Stimulated activated memory B cell treated with anti-CD40 and anti-IgM and Interleukin-4, amounts not matched to agents 10 μg/mL and 1 μg/mL and 100 μg/mL, for 72 hours (primary cell): ENCODE measurements at regions not wholly inside any gene's neighbourhood (a gene's known extent, or its start where the extent isn't known, plus 50 kb on each side); places are given as distances from the start of the nearest gene placed in this dataset.

ENCODE experiments used
- ATAC-seq: fragments of 150-1000 bp; cut with Tn5 transposase; 2 replicates; pipeline ENCODE4 v1.10.0; 2021
- H3K27ac Mint-ChIP-seq: one replicate; pipeline ENCODE4 v1.8.0; 2022; ENCODE audit warnings: mild to moderate bottlenecking, mixed read lengths
- H3K27me3 Mint-ChIP-seq: one replicate; pipeline ENCODE4 v1.8.0; 2022; ENCODE audit warnings: mixed read lengths
- H3K36me3 Mint-ChIP-seq: one replicate; pipeline ENCODE4 v1.8.0; 2022; ENCODE audit warnings: mixed read lengths
- H3K4me1 Mint-ChIP-seq: one replicate; pipeline ENCODE4 v1.8.0; 2022; ENCODE audit warnings: mixed read lengths
- H3K4me3 Mint-ChIP-seq: one replicate; pipeline ENCODE4 v1.8.0; 2022; ENCODE audit warnings: mild to moderate bottlenecking, moderate library complexity, mixed read lengths
- H3K9me3 Mint-ChIP-seq: one replicate; pipeline ENCODE4 v1.8.0; 2022; ENCODE audit warnings: mixed read lengths

DNA sequence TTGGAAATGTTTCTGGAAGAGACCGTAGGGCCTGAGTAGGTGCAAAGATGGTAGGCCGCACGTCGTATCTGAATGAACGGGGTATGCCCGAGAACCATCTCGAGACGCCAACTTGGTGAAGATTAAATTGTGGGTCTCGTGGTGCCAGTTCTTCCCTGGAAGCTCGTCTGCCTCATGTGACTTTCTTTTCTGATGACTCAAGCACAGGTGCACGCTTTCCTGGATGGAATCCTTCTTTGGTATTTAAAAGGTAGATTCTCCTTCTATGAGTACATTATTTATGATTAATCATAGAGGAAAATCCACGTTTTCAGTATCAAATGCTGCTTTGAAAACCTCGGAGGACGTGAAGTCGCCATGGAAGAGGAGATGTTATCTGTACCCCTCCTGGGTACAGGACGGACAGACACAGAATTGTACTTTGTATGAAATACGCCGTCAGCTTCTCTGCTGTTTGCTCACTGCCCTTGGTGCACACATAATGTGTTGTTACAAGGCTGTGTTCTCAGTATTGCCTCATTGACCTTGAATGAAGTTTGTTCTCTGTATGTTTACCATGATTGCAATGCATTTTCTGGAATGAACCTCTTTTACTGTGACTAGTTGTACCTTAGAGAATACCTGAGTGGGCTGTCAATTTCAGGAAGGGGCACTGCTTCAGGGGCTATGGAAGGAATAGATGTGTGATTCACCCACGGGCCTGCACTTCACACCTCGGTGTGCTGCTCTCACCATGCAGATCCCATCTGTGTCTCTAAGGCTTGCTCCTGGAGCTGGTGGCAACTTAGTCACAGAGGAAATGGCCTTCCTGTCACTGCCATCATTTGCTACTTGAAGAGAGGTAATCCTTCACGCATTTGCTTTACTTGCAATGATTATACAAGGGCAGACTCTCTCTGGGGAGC is 137.3 kb upstream of the RTL1 start:
- Mint-ChIP-seq H3K36me3 (no peaks in the 10 kb centered on the region), H3K27ac (no peak overlapping the region), H3K27me3 (no peaks in the 10 kb centered on the region), H3K9me3 (no peaks in the 10 kb centered on the region), H3K4me1 (no peaks in the 10 kb centered on the region), H3K4me3 (no peak overlapping the region)
- no peak for ATAC-seq

GRCh38 chr14:101043891-101044290 is 140.4 kb upstream of the RTL1 start:
- no peak overlapping the region for H3K27ac Mint-ChIP-seq
- no peaks in the 10 kb centered on the region for H3K27me3 Mint-ChIP-seq
- no peaks in the 10 kb centered on the region for H3K9me3 Mint-ChIP-seq
- ATAC-seq: no peak
- H3K36me3 Mint-ChIP-seq: no peaks in the 10 kb centered on the region
- H3K4me1 Mint-ChIP-seq: no peaks in the 10 kb centered on the region
- no peak overlapping the region for H3K4me3 Mint-ChIP-seq

- Mint-ChIP-seq H3K9me3 (no peaks in the 10 kb centered on the region), H3K27me3 (no peaks in the 10 kb centered on the region), H3K27ac (no peak overlapping the region), H3K4me1 (no peaks in the 10 kb centered on the region), H3K4me3 (no peak overlapping the region), H3K36me3 (no peaks in the 10 kb centered on the region)
- no peak for ATAC-seq
These were observed 141.2 kb upstream of the RTL1 start for GRCh38 chr14:101044741-101045140.

DNA sequence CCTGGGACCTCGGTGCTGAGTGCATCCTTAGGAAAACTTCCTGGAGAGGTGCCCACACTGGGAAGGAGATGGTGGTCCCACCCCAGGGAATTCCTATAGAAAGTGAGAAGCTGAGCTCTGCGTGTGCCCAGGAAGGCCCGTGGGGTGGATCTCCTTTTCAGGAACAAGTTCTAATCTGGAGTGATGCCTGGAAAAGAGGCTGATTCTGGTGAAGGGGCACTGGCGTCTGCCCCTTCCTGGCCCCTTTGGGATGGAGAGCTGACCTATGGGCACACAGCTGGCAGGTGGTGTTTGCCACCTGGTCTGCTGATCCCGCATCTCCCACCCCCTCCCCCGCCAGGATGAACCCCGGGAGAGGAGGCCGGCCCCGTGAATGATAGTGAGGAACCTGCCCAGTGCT is 142.0 kb upstream of the RTL1 start:
- no peaks in the 10 kb centered on the region for H3K4me1 Mint-ChIP-seq
- H3K27ac Mint-ChIP-seq: no peak overlapping the region
- no peaks in the 10 kb centered on the region for H3K36me3 Mint-ChIP-seq
- ATAC-seq: no peak
- no peak overlapping the region for H3K4me3 Mint-ChIP-seq
- no peaks in the 10 kb centered on the region for H3K27me3 Mint-ChIP-seq
- no peaks in the 10 kb centered on the region for H3K9me3 Mint-ChIP-seq

DNA sequence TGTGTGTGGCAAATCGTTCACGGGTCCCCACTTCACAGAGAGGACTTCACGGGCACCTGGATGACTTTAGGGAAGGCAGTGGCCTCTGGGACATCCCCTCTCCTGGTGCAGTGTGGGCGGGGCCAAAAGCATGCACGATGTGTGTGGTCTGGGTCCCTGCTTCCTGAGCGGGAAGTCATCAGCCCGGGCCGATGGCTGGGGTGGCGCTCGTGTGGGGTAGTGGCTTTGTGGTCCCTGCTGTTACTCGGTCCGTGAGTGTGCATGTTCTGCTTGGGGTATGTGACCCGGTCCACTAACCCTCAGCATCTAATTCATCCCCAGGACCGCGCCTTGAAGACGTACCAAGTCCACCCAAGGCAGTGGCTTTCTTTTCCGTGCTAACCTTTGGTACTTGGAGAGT is 142.5 kb upstream of the RTL1 start:
- ATAC-seq: no peak
- H3K36me3 Mint-ChIP-seq: no peaks in the 10 kb centered on the region
- H3K27ac Mint-ChIP-seq: no peak overlapping the region
- no peaks in the 10 kb centered on the region for H3K4me1 Mint-ChIP-seq
- no peak overlapping the region for H3K4me3 Mint-ChIP-seq
- H3K27me3 Mint-ChIP-seq: no peaks in the 10 kb centered on the region
- no peaks in the 10 kb centered on the region for H3K9me3 Mint-ChIP-seq

DNA sequence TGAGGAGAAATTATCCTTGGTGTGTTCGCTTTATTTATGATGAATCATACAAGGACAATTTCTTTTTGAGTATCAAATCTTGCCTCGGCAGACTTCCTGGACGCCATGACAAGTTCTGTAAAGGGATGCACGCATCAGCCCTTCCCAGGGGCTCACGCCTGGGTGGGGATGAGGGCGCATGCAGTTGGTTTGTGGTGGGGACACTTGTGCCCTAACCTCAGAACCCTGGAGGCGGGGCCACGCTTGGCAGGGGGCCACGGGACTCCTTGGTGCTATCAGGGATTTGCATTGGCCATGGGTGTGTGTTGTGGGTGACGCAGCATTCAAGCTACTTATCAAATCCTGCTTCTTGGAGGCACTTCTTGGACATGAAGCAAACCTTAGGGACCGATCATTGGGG is 143.8 kb upstream of the RTL1 start:
- no peaks in the 10 kb centered on the region for H3K36me3 Mint-ChIP-seq
- no peak overlapping the region for H3K27ac Mint-ChIP-seq
- H3K9me3 Mint-ChIP-seq: no peaks in the 10 kb centered on the region
- ATAC-seq: no peak
- no peaks in the 10 kb centered on the region for H3K27me3 Mint-ChIP-seq
- H3K4me1 Mint-ChIP-seq: no peaks in the 10 kb centered on the region
- H3K4me3 Mint-ChIP-seq: no peak overlapping the region

DNA sequence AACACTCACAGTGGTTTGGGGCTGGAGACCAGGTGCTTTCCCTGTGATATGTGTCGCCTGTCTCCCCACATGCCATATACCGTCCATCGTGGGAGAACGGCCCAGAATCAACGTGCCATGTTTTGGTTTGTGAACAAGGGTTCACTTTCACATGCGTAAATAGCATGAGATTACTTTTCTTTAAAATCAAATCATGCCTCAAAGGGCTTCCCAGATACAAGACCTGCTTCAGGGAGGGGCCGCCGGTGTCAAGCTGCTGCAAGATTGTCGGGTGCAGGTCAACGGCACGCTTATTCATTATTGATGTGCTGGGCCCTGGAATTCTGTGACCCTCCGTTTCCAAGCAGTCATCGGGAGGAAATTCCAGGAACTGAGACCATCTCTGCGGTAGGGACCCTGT is 145.2 kb upstream of the RTL1 start:
- ATAC-seq: no peak
- Mint-ChIP-seq H3K27ac (no peak overlapping the region), H3K4me3 (no peak overlapping the region), H3K27me3 (no peaks in the 10 kb centered on the region), H3K36me3 (no peaks in the 10 kb centered on the region), H3K4me1 (no peaks in the 10 kb centered on the region), H3K9me3 (no peaks in the 10 kb centered on the region)

GRCh38 chr14:101049511-101049910 is 146.0 kb upstream of the RTL1 start:
- no peak for ATAC-seq
- H3K4me1 Mint-ChIP-seq: no peaks in the 10 kb centered on the region
- H3K9me3 Mint-ChIP-seq: no peaks in the 10 kb centered on the region
- no peaks in the 10 kb centered on the region for H3K36me3 Mint-ChIP-seq
- H3K27me3 Mint-ChIP-seq: no peaks in the 10 kb centered on the region
- H3K27ac Mint-ChIP-seq: no peak overlapping the region
- no peak overlapping the region for H3K4me3 Mint-ChIP-seq

DNA sequence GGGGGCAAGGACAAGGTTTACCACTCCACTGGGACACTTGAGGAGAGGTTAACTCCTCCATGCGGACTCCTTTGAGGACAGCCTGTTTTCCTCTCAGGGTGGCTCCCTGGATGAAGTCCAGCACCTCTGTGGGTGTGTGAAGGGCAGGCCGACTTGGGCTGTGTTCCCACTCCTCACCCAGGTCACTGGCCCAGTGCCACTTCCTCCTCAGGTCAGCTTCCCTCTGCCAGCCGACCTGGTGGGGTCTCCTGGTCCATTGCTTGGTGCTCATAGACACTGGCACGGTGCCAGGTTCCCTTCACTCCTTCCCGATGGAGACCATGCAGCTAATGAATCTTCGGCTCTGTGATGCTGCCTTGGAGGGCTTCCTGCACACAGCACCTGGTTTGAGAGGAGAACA is 146.4 kb upstream of the RTL1 start:
- H3K4me3 Mint-ChIP-seq: no peak overlapping the region
- no peak overlapping the region for H3K27ac Mint-ChIP-seq
- H3K27me3 Mint-ChIP-seq: no peaks in the 10 kb centered on the region
- ATAC-seq: no peak
- no peaks in the 10 kb centered on the region for H3K36me3 Mint-ChIP-seq
- H3K4me1 Mint-ChIP-seq: no peaks in the 10 kb centered on the region
- H3K9me3 Mint-ChIP-seq: peaks cover 3% of the 10 kb centered on the region

GRCh38 chr14:101050901-101051490 is 147.5 kb upstream of the RTL1 start:
- Mint-ChIP-seq H3K36me3 (no peaks in the 10 kb centered on the region), H3K4me1 (no peaks in the 10 kb centered on the region), H3K27ac (no peak overlapping the region), H3K4me3 (no peak overlapping the region), H3K9me3 (peaks cover 3% of the 10 kb centered on the region), H3K27me3 (no peaks in the 10 kb centered on the region)
- ATAC-seq: no peak

- no peak overlapping the region for H3K4me3 Mint-ChIP-seq
- ATAC-seq: no peak
These were observed 151.1 kb upstream of the RTL1 start for GRCh38 chr14:101054671-101055070.

GRCh38 chr14:101055106-101055662 is 151.7 kb upstream of the RTL1 start:
- no peaks in the 10 kb centered on the region for H3K4me1 Mint-ChIP-seq
- no peak overlapping the region for H3K27ac Mint-ChIP-seq
- H3K36me3 Mint-ChIP-seq: no peaks in the 10 kb centered on the region
- H3K4me3 Mint-ChIP-seq: no peak overlapping the region
- ATAC-seq: no peak
- no peaks in the 10 kb centered on the region for H3K27me3 Mint-ChIP-seq
- H3K9me3 Mint-ChIP-seq: peaks cover 6% of the 10 kb centered on the region

More at GRCh38 chr14:101054671-101055070, 151.1 kb upstream of the RTL1 start:
- H3K36me3 Mint-ChIP-seq: no peaks in the 10 kb centered on the region
- H3K4me1 Mint-ChIP-seq: no peaks in the 10 kb centered on the region
- peaks cover 6% of the 10 kb centered on the region for H3K9me3 Mint-ChIP-seq
- no peaks in the 10 kb centered on the region for H3K27me3 Mint-ChIP-seq
- H3K27ac Mint-ChIP-seq: no peak overlapping the region

GRCh38 chr14:101055776-101056374 is 152.4 kb upstream of the RTL1 start:
- no peak overlapping the region for H3K4me3 Mint-ChIP-seq
- no peaks in the 10 kb centered on the region for H3K27me3 Mint-ChIP-seq
- H3K36me3 Mint-ChIP-seq: no peaks in the 10 kb centered on the region

GRCh38 chr14:101056446-101056845 is 152.9 kb upstream of the RTL1 start:
- ATAC-seq: no peak
- no peaks in the 10 kb centered on the region for H3K36me3 Mint-ChIP-seq

More at GRCh38 chr14:101055776-101056374, 152.4 kb upstream of the RTL1 start:
- H3K27ac Mint-ChIP-seq: no peak overlapping the region
- H3K4me1 Mint-ChIP-seq: no peaks in the 10 kb centered on the region
- ATAC-seq: no peak
- H3K9me3 Mint-ChIP-seq: peaks cover 6% of the 10 kb centered on the region

DNA sequence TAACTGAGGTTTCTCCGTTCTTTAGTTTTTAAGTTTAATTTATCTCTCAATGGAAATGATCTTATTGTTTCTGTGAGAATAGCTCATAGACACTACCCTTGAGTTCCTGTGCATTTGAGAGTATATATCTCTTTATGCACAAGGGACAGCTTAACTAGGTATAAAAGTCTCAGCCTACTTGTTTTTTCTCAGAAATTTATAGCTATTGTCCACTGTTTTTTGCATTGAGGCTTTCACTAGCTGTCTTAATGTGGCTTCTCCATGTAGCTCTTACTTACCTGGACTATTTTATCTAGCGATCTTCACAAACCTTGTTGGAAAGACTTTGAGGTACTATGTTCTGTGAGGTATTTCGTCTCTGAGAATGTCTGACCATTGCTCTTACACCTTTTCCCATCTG is 153.9 kb upstream of the RTL1 start:
- H3K9me3 Mint-ChIP-seq: peaks cover 6% of the 10 kb centered on the region
- no peaks in the 10 kb centered on the region for H3K4me1 Mint-ChIP-seq
- H3K4me3 Mint-ChIP-seq: no peak overlapping the region
- no peak overlapping the region for H3K27ac Mint-ChIP-seq
- no peak for ATAC-seq
- no peaks in the 10 kb centered on the region for H3K27me3 Mint-ChIP-seq
- no peaks in the 10 kb centered on the region for H3K36me3 Mint-ChIP-seq

More at GRCh38 chr14:101056446-101056845, 152.9 kb upstream of the RTL1 start:
- Mint-ChIP-seq H3K4me1 (no peaks in the 10 kb centered on the region), H3K27me3 (no peaks in the 10 kb centered on the region), H3K9me3 (peaks cover 6% of the 10 kb centered on the region), H3K27ac (no peak overlapping the region), H3K4me3 (no peak overlapping the region)
